ENCODE measurements at regions not wholly inside any gene's neighbourhood (a gene's known extent, or its start where the extent isn't known, plus 50 kb on each side); places are given as distances from the start of the nearest gene placed in this dataset.

DNA sequence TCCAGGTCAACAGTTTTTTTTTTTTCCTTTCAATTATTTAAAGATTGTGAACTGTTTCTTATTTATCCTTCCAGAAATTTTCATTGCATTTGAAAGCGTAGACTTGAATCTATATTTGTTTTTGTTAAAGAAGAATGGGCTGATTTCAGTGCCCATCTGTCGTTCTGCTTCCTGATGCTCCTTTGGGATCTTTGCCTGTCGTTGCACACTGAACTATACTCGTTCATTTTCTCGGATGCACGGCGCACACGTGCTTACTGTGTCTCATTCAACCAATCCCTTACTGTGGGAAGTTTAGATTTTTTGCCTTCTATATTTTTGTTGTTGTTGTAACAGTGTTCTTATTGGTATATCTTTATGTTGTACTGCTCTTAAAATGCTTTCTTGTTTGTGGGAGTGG, 149.7 kb downstream of the VAPA start:
- TF ChIP-seq, protein P1, sequence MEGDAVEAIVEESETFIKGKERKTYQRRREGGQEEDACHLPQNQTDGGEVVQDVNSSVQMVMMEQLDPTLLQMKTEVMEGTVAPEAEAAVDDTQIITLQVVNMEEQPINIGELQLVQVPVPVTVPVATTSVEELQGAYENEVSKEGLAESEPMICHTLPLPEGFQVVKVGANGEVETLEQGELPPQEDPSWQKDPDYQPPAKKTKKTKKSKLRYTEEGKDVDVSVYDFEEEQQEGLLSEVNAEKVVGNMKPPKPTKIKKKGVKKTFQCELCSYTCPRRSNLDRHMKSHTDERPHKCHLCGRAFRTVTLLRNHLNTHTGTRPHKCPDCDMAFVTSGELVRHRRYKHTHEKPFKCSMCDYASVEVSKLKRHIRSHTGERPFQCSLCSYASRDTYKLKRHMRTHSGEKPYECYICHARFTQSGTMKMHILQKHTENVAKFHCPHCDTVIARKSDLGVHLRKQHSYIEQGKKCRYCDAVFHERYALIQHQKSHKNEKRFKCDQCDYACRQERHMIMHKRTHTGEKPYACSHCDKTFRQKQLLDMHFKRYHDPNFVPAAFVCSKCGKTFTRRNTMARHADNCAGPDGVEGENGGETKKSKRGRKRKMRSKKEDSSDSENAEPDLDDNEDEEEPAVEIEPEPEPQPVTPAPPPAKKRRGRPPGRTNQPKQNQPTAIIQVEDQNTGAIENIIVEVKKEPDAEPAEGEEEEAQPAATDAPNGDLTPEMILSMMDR (IDR thresholded peaks at IDR 0.05; ENCODE audit: low read length): no peak
- TF ChIP-seq EZH2phosphoT487 (IDR thresholded peaks at IDR 0.05; ENCODE audit: low read length) (no peak), EZH2 (optimal IDR thresholded peaks at IDR 0.05; ENCODE audit: low read depth, low read length) (no peak)

Data from MM.1S (cell line).